Adipocyte (in vitro differentiated cells): ENCODE measurements at regions not wholly inside any gene's neighbourhood (a gene's known extent, or its start where the extent isn't known, plus 50 kb on each side); places are given as distances from the start of the nearest gene placed in this dataset.

Source experiments
- DNase-seq: peaks from one replicate; pipeline ENCODE4 v3.0.0-alpha.2; 2015; ENCODE audit warnings: low read depth
- H3K27me3 ChIP-seq: replicated peaks from 2 replicates; pipeline ENCODE4 v1.7.0; 2013; ENCODE audit warnings: mild to moderate bottlenecking, low read length, moderate library complexity; ENCODE audit not compliant: control insufficient read depth, insufficient read depth
- H3K36me3 ChIP-seq: 2 replicates; pipeline ENCODE4 v1.7.0; 2013; ENCODE audit warnings: low read length, mild to moderate bottlenecking, moderate library complexity; ENCODE audit not compliant: control insufficient read depth, insufficient read depth, severe bottlenecking
- H3K4me1 ChIP-seq: 2 replicates; pipeline ENCODE4 v1.7.0; 2013; ENCODE audit warnings: mild to moderate bottlenecking, low read length, moderate library complexity; ENCODE audit not compliant: control insufficient read depth, insufficient read depth
- H3K4me3 ChIP-seq: 2 replicates; pipeline ENCODE4 v1.7.0; 2013; ENCODE audit warnings: mild to moderate bottlenecking, low read length, moderate library complexity
- H3K9ac ChIP-seq: 2 replicates; pipeline ENCODE4 v1.7.0; 2013; ENCODE audit warnings: mild to moderate bottlenecking, low read length, moderate library complexity
- H3K9me3 ChIP-seq: 2 replicates; pipeline ENCODE4 v1.7.0; 2013; ENCODE audit warnings: mild to moderate bottlenecking, low read length, moderate library complexity; ENCODE audit not compliant: control insufficient read depth

DNA sequence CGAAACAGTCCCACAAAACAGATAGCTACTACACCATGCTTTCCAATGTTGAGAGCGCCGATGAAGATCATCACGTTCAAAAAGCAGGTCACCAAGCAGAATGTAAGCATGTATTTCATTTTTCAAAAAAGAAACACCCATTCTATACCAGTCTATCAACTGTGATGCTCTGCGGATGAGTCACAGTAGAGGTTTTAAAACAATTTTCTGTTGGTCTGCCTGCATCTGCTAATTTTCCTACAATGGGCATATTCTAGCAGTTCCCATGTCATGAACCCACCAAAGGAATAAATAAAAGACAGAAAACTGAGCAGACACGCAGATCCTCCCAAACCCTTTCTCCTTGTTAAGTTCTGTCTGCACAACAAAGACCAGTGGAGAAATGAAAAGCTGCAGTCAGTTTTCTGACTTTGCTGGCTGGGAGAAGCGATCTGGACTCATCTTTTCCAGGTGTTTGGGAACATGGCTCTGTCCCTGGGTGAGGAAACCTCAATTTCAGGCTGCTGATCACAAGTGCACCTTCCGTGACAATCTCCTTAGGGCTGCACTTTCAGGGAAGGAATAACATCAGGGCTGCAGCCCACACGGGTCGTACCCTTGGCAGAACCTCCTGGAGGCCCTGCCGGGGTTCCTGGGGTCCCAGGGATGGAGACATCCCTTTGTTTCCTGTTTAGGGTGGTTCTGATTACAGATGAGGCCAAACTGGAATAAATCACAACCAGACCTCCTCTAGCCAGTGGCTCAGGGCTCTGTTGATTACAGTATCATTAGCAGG lies 200.1 kb downstream of the BMP7 start:
- peaks cover 63% of the 10 kb centered on the region for H3K27me3 ChIP-seq
- H3K36me3 ChIP-seq, result no peaks in the 10 kb centered on the region
- H3K9me3 ChIP-seq, result no peaks in the 10 kb centered on the region
- H3K9ac ChIP-seq, result no peak overlapping the region
- peaks cover 10% of the 10 kb centered on the region for H3K4me1 ChIP-seq
- DNase-seq, result peak; percentile 37
- no peak overlapping the region for H3K4me3 ChIP-seq

DNA sequence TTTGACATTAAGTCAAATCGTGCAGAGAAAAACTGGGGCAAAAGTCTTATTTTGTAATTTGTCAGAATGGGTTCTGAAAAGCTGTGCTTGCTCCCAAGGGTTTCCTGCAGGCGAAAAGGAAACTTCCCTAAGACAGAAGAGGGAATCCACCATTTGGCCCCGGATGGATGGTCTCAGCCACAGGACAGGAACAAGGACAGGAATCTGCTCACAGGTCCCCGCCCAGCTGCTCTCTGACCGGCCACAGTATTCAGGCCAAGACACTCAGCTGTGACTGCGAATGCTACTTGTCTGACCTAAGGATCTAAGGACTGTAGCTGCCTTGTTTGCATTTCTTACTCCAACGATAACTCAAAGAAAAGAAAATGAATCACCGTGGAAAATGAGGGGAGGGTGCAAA lies 197.0 kb downstream of the BMP7 start:
- DNase-seq, result no peak
- Histone ChIP-seq H3K4me1 (peaks cover 10% of the 10 kb centered on the region), H3K9me3 (no peaks in the 10 kb centered on the region), H3K27me3 (peaks cover 79% of the 10 kb centered on the region), H3K36me3 (no peaks in the 10 kb centered on the region), H3K4me3 (no peak overlapping the region), H3K9ac (no peak overlapping the region)

DNA sequence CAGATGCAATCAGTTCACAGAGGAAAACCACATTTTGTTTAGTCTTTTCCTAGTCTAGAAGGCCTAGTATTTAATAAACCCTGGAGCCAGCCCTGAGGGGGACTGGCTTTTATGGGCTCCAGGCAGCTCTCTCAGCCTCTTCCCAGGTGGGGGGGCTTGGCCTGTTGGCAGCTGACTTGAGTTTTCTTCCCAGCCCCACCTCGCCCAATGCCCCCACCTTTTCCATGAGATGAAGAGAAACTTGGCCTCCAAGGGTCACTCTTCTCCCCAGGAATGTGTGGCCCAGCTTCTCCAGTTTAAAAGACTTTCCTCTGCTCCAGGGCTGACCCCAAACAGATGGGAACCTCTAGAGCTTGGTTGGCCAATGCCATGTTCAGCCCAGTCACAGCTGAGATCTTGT lies 196.1 kb downstream of the BMP7 start:
- H3K27me3 ChIP-seq, result peaks cover 70% of the 10 kb centered on the region
- H3K4me1 ChIP-seq, result peaks cover 10% of the 10 kb centered on the region
- no peaks in the 10 kb centered on the region for H3K9me3 ChIP-seq
- no peak overlapping the region for H3K9ac ChIP-seq
- no peak for DNase-seq
- H3K36me3 ChIP-seq, result no peaks in the 10 kb centered on the region
- no peak overlapping the region for H3K4me3 ChIP-seq

DNA sequence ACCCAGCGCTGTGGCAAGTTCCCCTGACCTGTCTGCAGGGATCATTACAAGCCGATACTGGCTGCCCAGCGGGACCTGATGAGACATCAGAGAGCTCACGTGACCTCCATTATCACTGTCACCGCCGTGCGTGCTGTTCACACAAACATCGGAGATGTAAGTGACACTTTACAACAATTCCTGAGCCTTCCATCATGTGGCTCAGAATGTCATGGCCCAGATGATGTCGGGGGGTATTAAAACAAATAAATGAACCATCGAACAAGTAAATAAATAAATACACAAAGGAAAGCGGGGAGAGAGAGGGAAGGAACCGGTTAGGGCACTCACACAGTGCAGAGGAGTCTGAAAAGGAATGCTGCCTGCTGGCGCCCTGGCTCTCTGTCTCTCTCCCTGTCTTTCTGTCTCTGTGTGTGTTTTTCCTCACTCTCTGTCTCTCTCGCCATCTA lies 195.1 kb downstream of the BMP7 start:
- no peak overlapping the region for H3K9ac ChIP-seq
- no peak for DNase-seq
- peaks cover 10% of the 10 kb centered on the region for H3K4me1 ChIP-seq
- H3K36me3 ChIP-seq, result no peaks in the 10 kb centered on the region
- H3K9me3 ChIP-seq, result peaks cover 2% of the 10 kb centered on the region
- H3K27me3 ChIP-seq, result peaks cover 60% of the 10 kb centered on the region
- H3K4me3 ChIP-seq, result no peak overlapping the region

DNA sequence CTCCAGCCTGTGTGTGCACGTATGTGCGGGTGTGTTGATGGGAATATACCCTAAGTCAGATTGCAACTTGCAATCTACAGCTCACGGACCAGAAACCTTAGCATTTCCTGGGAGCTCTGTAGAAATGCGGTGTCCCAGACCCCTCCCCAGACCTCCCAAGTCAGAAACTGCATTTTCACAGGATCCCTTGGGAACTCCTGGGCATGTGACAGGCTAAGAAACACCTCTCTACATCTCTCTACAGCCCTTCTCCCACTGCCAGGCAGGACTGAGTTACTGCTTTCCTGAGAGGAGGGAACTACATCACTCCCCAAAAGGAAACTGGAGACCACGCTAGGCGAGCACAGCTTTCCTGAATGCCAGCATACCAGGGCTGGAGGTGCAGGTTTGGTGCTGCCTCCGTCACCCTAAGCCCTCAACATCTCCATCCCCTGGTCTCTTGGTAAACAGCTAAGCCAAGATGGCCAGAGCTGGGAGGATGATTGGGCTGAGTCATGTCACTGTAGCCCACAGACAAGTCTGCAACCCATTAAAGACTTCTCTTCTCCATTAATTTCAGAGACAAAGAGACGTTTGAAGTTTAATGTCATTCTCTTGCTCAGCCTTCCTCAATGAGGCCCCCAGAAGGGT lies 194.4 kb downstream of the BMP7 start:
- Histone ChIP-seq H3K4me3 (no peak overlapping the region), H3K9me3 (peaks cover 5% of the 10 kb centered on the region), H3K27me3 (peaks cover 52% of the 10 kb centered on the region), H3K36me3 (no peaks in the 10 kb centered on the region), H3K9ac (no peak overlapping the region), H3K4me1 (peaks cover 10% of the 10 kb centered on the region)
- DNase-seq, result no peak

DNA sequence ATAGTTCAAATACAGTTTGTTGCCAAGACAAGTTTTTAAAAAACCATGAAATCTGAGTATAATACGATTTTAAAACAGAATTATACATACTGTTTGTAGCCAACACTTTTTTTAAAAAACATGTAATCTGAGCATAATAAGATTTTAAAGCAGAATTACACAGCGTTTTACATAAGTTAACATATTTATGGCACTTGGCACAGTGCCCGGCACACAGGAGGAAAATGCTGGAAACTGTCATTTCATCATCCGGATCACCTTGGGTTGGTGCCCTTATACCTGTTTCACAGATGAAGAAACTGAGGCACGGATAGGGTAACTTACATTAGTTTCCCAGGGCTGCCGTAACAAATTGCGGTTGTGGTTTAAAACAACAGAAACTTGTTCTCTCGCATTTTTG lies 193.0 kb downstream of the BMP7 start:
- Histone ChIP-seq H3K4me1 (peaks cover 10% of the 10 kb centered on the region), H3K36me3 (no peaks in the 10 kb centered on the region), H3K9me3 (peaks cover 19% of the 10 kb centered on the region), H3K27me3 (peaks cover 42% of the 10 kb centered on the region), H3K4me3 (no peak overlapping the region), H3K9ac (no peak overlapping the region)
- DNase-seq, result no peak

DNA sequence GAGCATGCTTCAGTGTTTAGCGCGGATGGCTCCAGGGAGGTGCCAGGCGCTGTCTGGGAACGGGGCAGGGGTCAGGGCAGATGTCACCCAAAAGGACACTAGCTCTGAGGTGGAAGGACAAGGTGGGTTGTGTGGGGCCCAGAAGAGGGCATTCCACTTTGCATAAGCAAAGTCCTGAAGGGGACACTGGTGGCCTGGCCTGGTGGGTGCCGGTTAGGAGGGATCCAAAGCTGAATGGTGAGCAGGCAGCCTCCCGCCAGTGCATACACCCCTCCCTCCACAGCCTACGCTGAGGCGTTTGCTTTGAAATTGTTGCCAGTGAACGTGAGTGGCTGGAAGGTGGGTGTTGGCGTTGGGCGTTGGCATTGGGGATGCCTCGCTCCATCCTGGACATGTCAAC lies 192.1 kb downstream of the BMP7 start:
- H3K4me1 ChIP-seq, result peaks cover 6% of the 10 kb centered on the region
- no peak for DNase-seq
- no peak overlapping the region for H3K4me3 ChIP-seq
- H3K27me3 ChIP-seq, result peaks cover 34% of the 10 kb centered on the region
- peaks cover 29% of the 10 kb centered on the region for H3K9me3 ChIP-seq
- no peaks in the 10 kb centered on the region for H3K36me3 ChIP-seq
- no peak overlapping the region for H3K9ac ChIP-seq

DNA sequence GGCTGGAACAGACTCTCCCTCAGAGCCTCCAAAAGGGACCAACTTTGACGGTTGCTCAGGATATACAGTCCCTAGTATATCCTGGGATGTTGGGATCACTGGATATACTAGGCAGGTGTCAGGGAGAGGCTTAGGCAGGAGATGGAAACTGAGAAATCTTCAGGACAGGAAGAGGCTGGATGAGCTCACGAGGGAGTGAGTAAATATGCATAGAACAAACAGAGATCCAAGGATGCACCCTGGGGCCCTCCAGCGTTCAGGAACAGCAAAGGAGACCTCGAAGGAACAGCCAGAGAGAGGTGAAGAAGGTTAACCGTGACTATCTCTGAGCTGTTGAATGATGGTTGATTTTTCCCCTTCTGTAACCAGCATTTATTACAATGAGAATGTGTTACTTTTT lies 191.3 kb downstream of the BMP7 start:
- no peak overlapping the region for H3K4me3 ChIP-seq
- H3K4me1 ChIP-seq, result no peaks in the 10 kb centered on the region
- DNase-seq, result no peak
- peaks cover 29% of the 10 kb centered on the region for H3K27me3 ChIP-seq
- H3K36me3 ChIP-seq, result no peaks in the 10 kb centered on the region
- no peak overlapping the region for H3K9ac ChIP-seq
- H3K9me3 ChIP-seq, result peaks cover 30% of the 10 kb centered on the region

DNA sequence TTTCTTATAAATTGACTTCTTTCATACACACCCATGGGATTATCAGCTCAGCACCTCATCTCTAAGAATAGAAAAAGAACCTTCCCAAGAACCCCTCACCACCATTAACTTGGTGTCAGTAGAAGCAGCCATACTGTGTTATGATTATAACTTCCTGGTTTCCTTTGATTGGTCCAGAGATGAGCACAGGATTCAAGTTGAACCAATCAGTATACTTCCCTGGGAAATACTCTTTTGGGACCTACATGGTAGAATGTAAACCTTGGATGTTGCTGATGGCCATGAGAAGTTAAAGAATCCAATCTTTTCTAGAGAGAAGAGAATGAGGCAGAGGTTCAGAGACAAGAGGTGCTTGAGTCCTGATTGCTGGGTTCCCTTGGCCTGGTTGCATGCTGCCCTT lies 190.8 kb downstream of the BMP7 start:
- H3K4me3 ChIP-seq, result no peak overlapping the region
- no peaks in the 10 kb centered on the region for H3K4me1 ChIP-seq
- peaks cover 25% of the 10 kb centered on the region for H3K27me3 ChIP-seq
- no peak overlapping the region for H3K9ac ChIP-seq
- peaks cover 30% of the 10 kb centered on the region for H3K9me3 ChIP-seq
- no peak for DNase-seq
- no peaks in the 10 kb centered on the region for H3K36me3 ChIP-seq

DNA sequence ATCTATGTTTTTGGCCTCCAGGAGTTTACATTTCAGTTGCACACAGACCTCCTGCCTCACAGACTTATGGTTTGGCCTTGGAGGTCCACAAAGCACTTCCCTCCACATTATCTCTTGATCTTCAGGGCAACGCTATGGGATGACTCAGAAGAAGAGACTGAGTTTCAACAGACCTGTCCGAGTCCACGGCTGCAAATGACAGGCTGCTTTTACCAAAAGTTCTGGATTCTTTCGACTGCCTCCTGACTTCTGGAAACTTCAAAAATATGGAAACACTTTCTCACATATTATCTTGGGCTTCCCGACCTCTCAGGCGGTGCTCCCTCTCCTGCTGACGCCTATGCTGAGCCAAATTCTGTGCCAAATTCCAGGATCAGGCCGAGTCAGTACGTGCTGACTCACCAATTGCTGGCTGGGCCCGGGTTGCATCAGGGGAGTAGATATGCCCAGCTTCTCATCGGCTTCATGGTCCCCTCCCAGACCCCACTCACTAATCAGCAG lies 190.2 kb downstream of the BMP7 start:
- no peak overlapping the region for H3K9ac ChIP-seq
- no peaks in the 10 kb centered on the region for H3K36me3 ChIP-seq
- H3K27me3 ChIP-seq, result peaks cover 19% of the 10 kb centered on the region
- H3K9me3 ChIP-seq, result peaks cover 30% of the 10 kb centered on the region
- DNase-seq, result peak; percentile 46
- H3K4me3 ChIP-seq, result no peak overlapping the region
- no peaks in the 10 kb centered on the region for H3K4me1 ChIP-seq

DNA sequence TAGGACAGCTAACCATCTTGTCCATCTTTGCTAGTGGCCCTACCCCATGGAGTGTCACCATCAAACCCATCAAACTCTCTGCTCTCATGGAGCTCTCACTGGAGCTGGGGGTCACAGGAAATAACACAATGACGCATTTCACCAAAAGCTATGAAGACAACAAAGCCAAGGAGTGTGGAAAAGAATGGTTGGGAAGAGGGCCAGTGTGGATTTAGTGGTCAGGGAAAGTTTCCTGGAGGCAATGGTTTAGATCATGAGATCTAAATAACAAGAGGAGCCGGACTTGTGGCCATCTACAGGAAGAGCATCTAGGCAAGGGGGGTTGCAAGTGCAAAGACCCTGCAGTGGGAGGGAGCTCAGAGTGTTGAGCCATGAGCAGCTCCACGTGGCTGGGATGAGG lies 189.5 kb downstream of the BMP7 start:
- Histone ChIP-seq H3K9me3 (peaks cover 30% of the 10 kb centered on the region), H3K4me1 (no peaks in the 10 kb centered on the region), H3K9ac (no peak overlapping the region), H3K27me3 (peaks cover 17% of the 10 kb centered on the region), H3K4me3 (no peak overlapping the region), H3K36me3 (no peaks in the 10 kb centered on the region)
- no peak for DNase-seq
